Activated effector memory CD4-positive, alpha-beta T cell treated with anti-CD3 and anti-CD28 coated beads, Interleukin-2, amount 50 U/mL, for 16 hours (primary cell): ENCODE measurements at regions not wholly inside any gene's neighbourhood (a gene's known extent, or its start where the extent isn't known, plus 50 kb on each side); places are given as distances from the start of the nearest gene placed in this dataset.
"Not testable (repeated sequence)": the region's sequence is repeated elsewhere in the genome, so short reads cannot be mapped to it uniquely, and the experiment has no call there.

ENCODE experiments used
- DNase-seq: peaks from one replicate; pipeline ENCODE4 v3.0.0-alpha.2; 2020

- not testable (repeated sequence) for DNase-seq
Observed at GRCh38 chr9:107568406-107568805, 78.8 kb upstream of the KLF4 start.

DNA sequence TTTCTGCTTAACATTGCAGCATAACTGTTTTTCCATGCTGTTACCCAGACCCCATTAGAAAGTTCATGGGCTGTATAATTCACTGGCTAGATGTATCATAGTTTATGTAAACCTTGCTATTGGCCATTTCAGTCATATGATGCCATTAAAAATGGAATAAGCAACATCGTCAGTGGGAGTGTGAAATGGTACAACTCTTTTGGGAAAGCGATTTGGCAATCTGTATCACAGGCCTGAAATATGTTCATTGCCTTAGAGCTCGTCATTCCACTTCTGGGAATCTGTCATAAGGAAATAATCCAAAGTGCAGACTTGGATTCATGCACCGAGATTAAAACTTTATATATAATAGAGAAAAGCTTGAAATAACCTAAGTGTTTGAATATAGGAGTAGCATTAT is 77.9 kb upstream of the KLF4 start:
- DNase-seq: no peak

GRCh38 chr9:107566611-107567061 is 77.1 kb upstream of the KLF4 start:
- DNase-seq: no peak

- no peak for DNase-seq
Observed at GRCh38 chr9:107562798-107563197, 73.2 kb upstream of the KLF4 start.

DNA sequence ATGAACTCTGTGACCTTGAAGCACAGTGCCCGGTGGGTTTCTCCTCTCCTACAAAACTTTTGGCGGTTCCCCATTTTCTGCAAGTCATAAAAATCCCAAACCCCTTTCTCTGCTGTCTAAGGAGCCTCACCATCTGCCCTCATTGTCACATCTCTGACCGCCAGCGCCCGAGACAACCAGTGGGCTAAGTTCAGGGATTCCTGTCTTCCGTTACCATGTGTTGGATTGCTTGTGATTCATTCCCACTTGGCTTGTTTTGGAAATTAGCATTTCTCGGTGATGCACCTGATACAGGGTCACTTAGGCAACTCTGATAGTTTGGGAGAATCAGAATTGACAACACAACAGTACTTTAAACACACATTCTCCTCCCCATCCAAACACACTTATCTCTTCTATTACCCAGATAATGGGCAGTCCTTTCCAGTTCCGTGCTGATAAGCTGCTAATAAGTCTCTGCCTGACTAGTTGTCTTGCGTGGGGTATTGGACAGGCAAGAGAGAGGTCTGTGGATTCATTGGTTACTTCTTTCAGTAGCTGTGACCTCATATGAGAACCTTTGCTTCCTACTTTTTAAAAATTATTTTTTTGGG is 70.0 kb upstream of the KLF4 start:
- no peak for DNase-seq

DNA sequence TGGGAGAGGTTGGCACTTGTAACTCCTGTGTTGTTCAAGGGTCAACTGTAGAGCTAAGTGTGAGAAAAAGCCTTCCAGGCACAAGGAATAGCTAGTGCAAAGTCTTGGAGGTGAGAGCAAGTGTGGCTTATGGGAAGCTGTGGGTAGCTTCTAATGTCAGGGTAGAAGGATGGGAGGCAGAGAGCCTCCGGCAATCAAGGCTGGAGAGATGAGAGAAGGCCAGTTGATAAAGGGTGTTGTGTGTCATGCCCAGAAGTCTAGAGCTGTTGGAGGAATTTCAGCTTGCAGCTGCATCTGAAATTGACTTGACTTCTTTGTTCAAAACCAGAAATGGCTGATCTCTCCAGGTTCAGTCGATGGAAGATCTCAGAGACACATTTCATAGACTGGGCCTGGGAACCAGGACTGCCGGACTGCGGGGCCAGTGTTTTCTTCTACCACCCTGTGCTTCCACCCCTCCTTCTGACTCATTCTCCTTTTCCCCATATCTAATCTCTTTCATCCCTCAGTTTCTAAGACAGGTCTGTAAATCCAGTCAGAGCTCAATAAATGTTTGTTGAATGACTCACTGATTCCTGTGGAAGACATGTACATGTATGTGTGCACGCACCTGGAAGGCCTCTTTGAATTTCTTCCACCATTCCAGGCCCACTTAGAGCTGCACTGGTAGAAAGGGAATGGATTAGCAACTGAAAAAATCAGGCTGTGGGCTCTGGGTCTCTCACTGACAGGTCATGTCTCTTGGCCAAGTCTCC is 67.8 kb upstream of the KLF4 start:
- DNase-seq: no peak

DNA sequence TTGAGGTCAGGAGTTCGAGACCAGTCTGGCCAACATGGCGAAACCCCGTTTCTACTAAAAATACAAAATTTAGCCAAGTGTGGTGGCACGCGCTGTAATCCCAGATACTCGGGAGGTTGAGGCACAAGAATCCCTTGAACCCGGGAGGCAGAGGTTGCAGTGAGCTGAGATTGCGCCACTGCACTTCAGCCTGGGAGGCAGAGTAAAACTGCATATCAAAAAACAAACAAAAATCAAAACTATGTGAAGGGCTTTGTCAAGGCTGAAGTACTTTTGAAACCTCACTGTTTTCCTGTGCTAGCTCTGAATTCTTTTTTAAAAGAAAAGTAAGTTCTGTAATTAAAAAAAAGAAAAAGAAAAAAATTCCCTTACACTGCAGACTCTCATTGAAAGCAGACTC is 65.1 kb upstream of the KLF4 start:
- no peak for DNase-seq

- DNase-seq: no peak
Observed at GRCh38 chr9:107548298-107549142, 59.0 kb upstream of the KLF4 start.

- DNase-seq: no peak
Observed at GRCh38 chr9:107547772-107548297, 58.3 kb upstream of the KLF4 start.

DNA sequence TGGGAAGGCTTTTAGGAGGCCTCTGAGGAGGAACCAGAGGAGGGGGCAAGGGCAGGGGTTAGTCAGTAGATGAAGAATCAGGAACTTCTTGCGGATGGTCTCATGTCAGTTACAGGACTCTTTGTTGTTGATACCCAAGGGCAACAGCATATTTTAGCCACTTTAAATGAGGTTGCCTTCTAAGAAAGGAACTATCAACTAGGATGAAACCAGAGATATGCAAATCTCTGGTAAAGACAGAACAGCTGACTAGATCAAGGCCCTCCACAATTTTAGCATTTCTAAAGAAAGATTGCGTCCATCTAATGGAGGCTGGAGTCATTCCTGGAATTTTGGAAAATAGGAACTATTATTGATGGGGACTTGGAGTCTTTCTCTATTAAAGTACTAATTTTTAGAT is 57.7 kb upstream of the KLF4 start:
- DNase-seq: no peak

DNA sequence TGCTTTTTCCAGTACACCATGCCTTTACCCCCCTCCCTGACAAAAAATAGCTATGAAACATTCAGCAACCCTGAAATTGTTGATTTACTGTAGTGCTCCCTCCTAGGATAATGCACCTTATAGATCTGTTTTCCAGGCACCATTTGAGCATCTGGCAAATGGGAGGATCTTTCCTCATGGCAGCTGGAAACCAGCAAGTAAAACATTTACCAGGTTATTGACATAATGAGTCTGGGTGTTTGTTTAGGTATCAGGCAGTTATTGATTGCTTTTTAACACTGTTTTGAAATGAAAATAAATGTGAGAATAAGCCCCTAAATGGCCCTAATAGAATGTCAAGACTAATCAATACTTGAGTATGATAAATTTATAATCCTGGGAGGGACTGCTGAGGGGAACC is 57.3 kb upstream of the KLF4 start:
- DNase-seq: no peak

DNA sequence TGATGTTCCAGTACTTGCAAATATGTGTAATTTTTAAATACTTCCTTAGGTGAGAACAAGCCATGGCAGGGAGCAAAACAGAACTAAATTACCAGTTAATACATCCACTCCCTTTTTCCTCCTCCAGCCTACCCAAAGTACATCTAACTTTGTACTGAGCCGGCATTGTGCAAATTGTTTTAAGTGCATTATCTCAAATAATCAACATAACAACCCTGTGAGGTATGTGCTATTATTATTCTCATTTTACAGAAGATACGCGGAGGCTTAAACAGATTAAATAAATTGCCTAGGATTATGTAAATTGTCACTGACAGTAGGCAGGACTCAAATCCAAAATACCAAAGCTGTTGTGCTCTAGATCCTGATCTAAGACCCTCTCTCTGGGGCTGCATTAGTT is 55.5 kb upstream of the KLF4 start:
- no peak for DNase-seq

DNA sequence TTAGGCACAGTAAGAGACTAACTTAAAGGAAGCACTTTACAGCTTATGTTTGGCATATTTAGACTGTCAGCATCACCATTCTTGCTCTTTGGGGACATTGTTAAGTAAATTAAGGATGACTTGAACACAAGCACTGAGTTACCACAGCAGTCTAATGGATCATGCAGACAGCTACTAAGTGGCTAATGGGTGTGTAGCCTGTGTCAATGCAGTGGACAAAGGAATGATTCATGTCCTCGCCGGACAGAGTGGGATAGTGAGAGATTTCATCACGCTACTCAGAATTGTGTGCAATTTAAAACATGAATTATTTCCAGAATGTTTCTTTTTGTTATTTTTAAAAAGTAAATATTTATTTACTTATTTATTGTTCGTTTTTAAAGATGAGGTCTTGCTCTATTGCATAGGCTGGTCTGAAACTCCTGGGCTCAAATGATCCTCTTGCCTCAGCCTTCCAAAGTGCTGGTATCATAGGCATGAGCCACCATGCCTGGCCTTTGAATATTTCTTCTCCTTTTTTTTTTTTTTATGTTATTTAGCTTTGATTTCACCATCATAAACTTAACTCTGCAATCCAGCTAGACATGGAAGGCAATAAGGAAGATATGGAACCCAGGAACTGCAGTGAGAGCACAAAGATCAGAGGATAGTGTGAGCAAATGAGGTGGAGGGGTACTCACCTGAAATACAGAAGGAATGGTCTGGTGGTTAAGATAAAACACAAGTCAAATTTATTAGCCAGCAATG is 53.0 kb upstream of the KLF4 start:
- no peak for DNase-seq

DNA sequence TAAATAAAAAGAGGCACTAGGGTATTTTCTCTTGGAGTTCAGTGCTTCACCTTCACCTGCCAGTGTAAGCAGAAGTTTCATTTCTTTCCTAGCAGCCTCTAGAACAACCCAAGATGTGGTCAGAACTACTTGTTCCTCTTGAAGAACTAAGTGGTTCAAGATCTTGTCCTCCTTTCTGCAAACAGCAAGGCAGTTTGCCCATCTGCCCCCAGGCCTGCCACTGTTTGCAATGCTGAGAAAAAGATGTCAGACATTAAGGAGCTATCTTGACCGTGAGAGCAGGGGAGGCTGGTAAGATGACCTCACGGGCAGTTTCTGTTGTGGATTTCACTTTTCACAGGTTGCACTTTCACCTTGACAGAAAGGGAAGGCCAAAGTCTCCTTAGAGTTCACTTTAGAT is 52.0 kb upstream of the KLF4 start:
- no peak for DNase-seq

DNA sequence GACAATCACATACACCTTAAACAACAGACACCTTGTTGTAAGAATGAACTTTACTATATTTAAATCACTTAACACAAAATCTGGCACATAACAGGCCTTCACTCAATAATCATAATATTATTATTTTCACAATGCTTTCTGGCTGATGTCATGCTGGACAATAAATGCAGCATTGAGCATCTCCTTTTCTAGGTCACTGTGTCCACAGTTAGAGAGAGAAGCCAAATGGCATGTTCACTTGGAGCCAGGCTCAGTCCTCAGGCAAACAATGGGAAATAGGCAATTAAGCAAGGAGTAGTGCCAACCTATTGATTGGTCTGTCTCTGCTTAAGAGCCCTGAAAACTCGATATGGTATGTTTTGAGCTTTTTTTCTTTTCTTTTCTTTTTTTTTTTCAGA is 50.6 kb upstream of the KLF4 start:
- DNase-seq: no peak

DNA sequence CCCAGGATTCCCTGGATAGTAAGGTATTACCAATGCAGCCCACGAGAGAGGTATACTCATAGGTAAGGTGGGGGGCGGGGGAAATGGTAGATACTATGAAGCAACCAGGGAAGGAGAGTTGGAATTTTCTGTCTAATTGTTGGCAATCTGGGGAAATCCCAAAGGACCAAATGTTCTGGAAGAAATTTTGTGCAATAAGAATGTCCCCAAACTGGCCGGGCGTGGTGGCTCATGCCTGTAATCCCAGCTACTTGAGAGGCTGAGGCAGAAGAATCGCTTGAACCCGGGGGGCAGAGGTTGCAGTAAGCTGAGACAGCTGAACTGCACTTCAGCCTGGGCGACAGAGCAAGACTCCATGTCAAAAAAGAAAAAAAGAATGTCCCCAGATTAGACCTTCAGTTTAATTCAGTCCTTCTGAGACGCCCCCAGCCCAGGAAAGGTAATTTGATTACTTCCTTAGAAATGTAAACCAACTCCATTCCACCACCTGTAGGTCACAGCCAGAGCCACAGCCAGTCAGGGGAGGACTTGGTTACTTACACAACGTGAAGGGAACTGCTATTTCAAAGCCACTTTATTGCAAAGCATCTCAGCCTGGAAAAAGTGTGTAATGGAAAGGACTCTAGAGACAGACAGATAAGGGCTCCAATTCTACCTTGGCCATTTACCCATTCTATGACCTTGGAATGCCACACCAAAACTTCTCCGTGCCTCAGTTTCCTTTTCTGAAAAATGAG is 50.0 kb upstream of the KLF4 start:
- no peak for DNase-seq
